Keratinocyte (primary cell): ENCODE measurements at regions not wholly inside any gene's neighbourhood (a gene's known extent, or its start where the extent isn't known, plus 50 kb on each side); places are given as distances from the start of the nearest gene placed in this dataset.

ENCODE experiments used
- DNase-seq: peaks from one replicate; pipeline ENCODE4 v3.0.0-alpha.2; 2011; ENCODE audit warnings: low read depth, missing footprints, low spot score
- FAIRE-seq: peaks from 2 replicates; lab custom pipeline; 2011; peaks lifted over from hg19 to GRCh38; lab: Jason Lieb, UNC
- H2AFZ ChIP-seq: 2 replicates; pipeline ENCODE4 v1.6.0; 2012; ENCODE audit warnings: low read length, control low read depth, inconsistent platforms; ENCODE audit not compliant: control insufficient read depth
- H3K27ac ChIP-seq: 2 replicates; pipeline ENCODE4 v1.5.1; 2011; ENCODE audit warnings: low read length; ENCODE audit not compliant: control insufficient read depth, insufficient read depth
- H3K27me3 ChIP-seq: 3 replicates; pipeline ENCODE4 v1.6.0; 2011; ENCODE audit warnings: low read length; ENCODE audit not compliant: control insufficient read depth, insufficient read depth; ENCODE audit errors: extremely low read depth
- H3K36me3 ChIP-seq, 2 experiments: 2 replicates in 1 of 2; 3 replicates in 1 of 2; pipeline ENCODE4 v1.5.1; 2011; ENCODE audit warnings: low read length in 2 of 2, mild to moderate bottlenecking in 1 of 2; ENCODE audit not compliant: control insufficient read depth in 2 of 2, insufficient read depth in 2 of 2; ENCODE audit errors: extremely low read depth in 1 of 2
- H3K4me1 ChIP-seq: 3 replicates; pipeline ENCODE4 v1.5.1; 2011; ENCODE audit warnings: low read length; ENCODE audit not compliant: control insufficient read depth, insufficient read depth; ENCODE audit errors: extremely low read depth
- H3K4me2 ChIP-seq: 3 replicates; pipeline ENCODE4 v1.6.0; 2011; ENCODE audit warnings: low read depth, low read length; ENCODE audit not compliant: control insufficient read depth, insufficient read depth; ENCODE audit errors: extremely low read depth
- H3K4me3 ChIP-seq, 3 experiments: fragments of 200-600 bp in 1 of 3; sonication (generic) in 1 of 3; 2 replicates in 2 of 3; 3 replicates in 1 of 3; pipeline ENCODE4 v1.5.1; 2011 to 2016; ENCODE audit warnings: low read length in 3 of 3, mild to moderate bottlenecking in 3 of 3, control low read depth in 2 of 3, inconsistent platforms in 1 of 3, low read depth in 1 of 3, mixed read lengths in 1 of 3, mixed run types in 1 of 3, moderate library complexity in 1 of 3; ENCODE audit not compliant: control insufficient read depth in 2 of 3, insufficient read depth in 2 of 3; ENCODE audit errors: extremely low read depth in 1 of 3
- H3K79me2 ChIP-seq: 2 replicates; pipeline ENCODE4 v1.6.0; 2012; ENCODE audit warnings: low read length; ENCODE audit not compliant: control insufficient read depth, insufficient read depth
- H3K9ac ChIP-seq: 3 replicates; pipeline ENCODE4 v1.6.0; 2011; ENCODE audit warnings: low read length; ENCODE audit not compliant: control insufficient read depth, insufficient read depth; ENCODE audit errors: extremely low read depth
- H3K9me1 ChIP-seq: 3 replicates; pipeline ENCODE4 v1.6.0; 2011; ENCODE audit warnings: low read length; ENCODE audit not compliant: control insufficient read depth, insufficient read depth; ENCODE audit errors: extremely low read depth
- H3K9me3 ChIP-seq: 2 replicates; pipeline ENCODE4 v1.5.1; 2012; ENCODE audit warnings: low read depth, low read length; ENCODE audit not compliant: control insufficient read depth
- H4K20me1 ChIP-seq: 3 replicates; pipeline ENCODE4 v1.6.0; 2011; ENCODE audit warnings: low read length; ENCODE audit not compliant: control insufficient read depth, insufficient read depth; ENCODE audit errors: extremely low read depth
- CTCF ChIP-seq, 3 experiments: IDR thresholded peaks in 1 of 3; conservative IDR thresholded peaks in 1 of 3; optimal IDR thresholded peaks in 1 of 3; 2 replicates in 2 of 3; 3 replicates in 1 of 3; pipeline versions ENCODE3 to v1.5.1; 2011; ENCODE audit warnings: low read length in 3 of 3, mild to moderate bottlenecking in 3 of 3, moderate library complexity in 2 of 3, control low read depth in 1 of 3, inconsistent platforms in 1 of 3; ENCODE audit not compliant: insufficient read depth in 2 of 3; ENCODE audit errors: extremely low read depth in 1 of 3
- EZH2 ChIP-seq: IDR thresholded peaks from one replicate; pipeline ENCODE4 v1.6.1; 2012; ENCODE audit warnings: inconsistent platforms, mild to moderate bottlenecking, low read length, moderate library complexity
- dilution Hi-C: fragments of 300-500 bp; cut with MboI; formaldehyde crosslinking; loops from one replicate; pipeline ENCODE4 v1.7.0; 2020; ENCODE audit warnings: low sequenced_read_pairs; ENCODE audit not compliant: extremely low pct_ligation_motif_present

- Histone ChIP-seq H3K27me3 (no peaks in the 10 kb centered on the region), H3K27ac (no peak overlapping the region), H4K20me1 (no peaks in the 10 kb centered on the region), H3K4me1 (no peaks in the 10 kb centered on the region), H3K9me1 (no peaks in the 10 kb centered on the region), H2AFZ (no peak overlapping the region), H3K4me3 (no peak overlapping the region), H3K9me3 (no peaks in the 10 kb centered on the region), H3K9ac (no peak overlapping the region), H3K4me2 (no peak overlapping the region), H3K36me3 (no peaks in the 10 kb centered on the region), H3K79me2 (no peaks in the 10 kb centered on the region)
- DNase-seq (no peak), FAIRE-seq (no peak)
- TF ChIP-seq CTCF (optimal IDR thresholded peaks at IDR 0.05 in 1 of 3, IDR thresholded peaks at IDR 0.05 in 1 of 3, conservative IDR thresholded peaks at IDR 0.05 in 1 of 3; ENCODE audit: extremely low read depth in 1 of 3, insufficient read depth in 2 of 3, low read length in 3 of 3) (no peak), EZH2 (no peak)
- dilution Hi-C loops, result no loop called here
Observed at GRCh38 chr11:109000531-109000930, 335.7 kb downstream of the DDX10 start.

- Histone ChIP-seq H3K36me3 (no peaks in the 10 kb centered on the region), H3K27me3 (no peaks in the 10 kb centered on the region), H3K9me3 (no peaks in the 10 kb centered on the region), H3K9ac (no peak overlapping the region), H4K20me1 (no peaks in the 10 kb centered on the region), H3K9me1 (no peaks in the 10 kb centered on the region), H3K79me2 (no peaks in the 10 kb centered on the region), H3K4me1 (no peaks in the 10 kb centered on the region), H3K27ac (no peak overlapping the region), H2AFZ (no peak overlapping the region), H3K4me2 (no peak overlapping the region), H3K4me3 (no peak overlapping the region)
- dilution Hi-C loops, result no loop called here
- DNase-seq (no peak), FAIRE-seq (no peak)
- TF ChIP-seq CTCF (optimal IDR thresholded peaks at IDR 0.05 in 1 of 3, IDR thresholded peaks at IDR 0.05 in 1 of 3, conservative IDR thresholded peaks at IDR 0.05 in 1 of 3; ENCODE audit: extremely low read depth in 1 of 3, insufficient read depth in 2 of 3, low read length in 3 of 3) (no peak), EZH2 (no peak)
Observed at GRCh38 chr11:109001585-109001984, 336.7 kb downstream of the DDX10 start.
